GM13976 (cell line): ENCODE measurements at regions not wholly inside any gene's neighbourhood (a gene's known extent, or its start where the extent isn't known, plus 50 kb on each side); places are given as distances from the start of the nearest gene placed in this dataset.

Experiments used
- DNase-seq: peaks from one replicate; pipeline ENCODE4 v3.0.0; 2012; ENCODE audit warnings: low spot score
- CTCF ChIP-seq: IDR thresholded peaks from 2 replicates; pipeline ENCODE4 v1.5.1; 2012; ENCODE audit warnings: borderline replicate concordance, mild to moderate bottlenecking; ENCODE audit not compliant: insufficient read depth; ENCODE audit errors: extremely low read depth, missing control alignments, control extremely low read depth
- in situ Hi-C: fragments of 300-500 bp; cut with MboI; formaldehyde crosslinking; loops from one replicate; pipeline ENCODE4 v1.12.0; 2022; ENCODE audit warnings: low sequenced_read_pairs, mixed read lengths, inconsistent platforms; ENCODE audit not compliant: unreplicated experiment

GRCh38 chr10:83190614-83191013 lies 948.7 kb upstream of the GHITM start:
- in situ Hi-C loops = no loop called here
- no peak for TF ChIP-seq CTCF
- DNase-seq = no peak

- no peak for DNase-seq
- no peak for TF ChIP-seq CTCF
- in situ Hi-C loops = no loop called here
Observed at GRCh38 chr10:83193026-83193425, 946.3 kb upstream of the GHITM start.

GRCh38 chr10:83195021-83195420 lies 944.3 kb upstream of the GHITM start:
- no peak for DNase-seq
- no peak for TF ChIP-seq CTCF
- in situ Hi-C loops = no loop called here

GRCh38 chr10:83199374-83199773 lies 939.9 kb upstream of the GHITM start:
- DNase-seq = no peak
- in situ Hi-C loops = no loop called here
- no peak for TF ChIP-seq CTCF

GRCh38 chr10:83205861-83206260 lies 933.4 kb upstream of the GHITM start:
- in situ Hi-C loops = no loop called here
- no peak for TF ChIP-seq CTCF
- no peak for DNase-seq

GRCh38 chr10:83212632-83213334 lies 926.5 kb upstream of the GHITM start:
- TF ChIP-seq CTCF = no peak
- in situ Hi-C loops = no loop called here
- DNase-seq = no peak
